ENCODE measurements at regions not wholly inside any gene's neighbourhood (a gene's known extent, or its start where the extent isn't known, plus 50 kb on each side); places are given as distances from the start of the nearest gene placed in this dataset.
A peak's percentile ranks its signal among the peaks of the same experiment; 100 is the strongest.

DNA sequence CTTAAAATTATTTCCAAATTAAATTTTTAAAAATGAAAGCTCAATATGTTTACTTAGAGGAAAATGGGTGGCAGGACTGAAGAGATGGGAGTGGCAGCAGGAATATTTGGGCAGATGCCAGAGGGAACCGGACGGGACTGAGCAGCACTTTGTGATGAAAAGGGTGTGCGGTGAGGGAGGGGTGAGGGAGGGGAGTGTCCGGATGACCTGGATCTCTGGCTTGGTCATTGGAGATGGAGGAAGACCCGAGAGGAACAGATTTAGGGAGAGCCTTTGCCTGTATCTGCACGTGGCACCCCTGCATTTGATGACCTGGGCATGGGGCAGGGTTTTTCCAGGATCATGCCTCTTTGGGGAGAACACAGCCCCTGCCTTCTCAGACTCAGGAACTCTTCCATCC is 201.1 kb upstream of the MVB12B start:
- no peak for DNase-seq (ENCODE audit: low spot score)

DNA sequence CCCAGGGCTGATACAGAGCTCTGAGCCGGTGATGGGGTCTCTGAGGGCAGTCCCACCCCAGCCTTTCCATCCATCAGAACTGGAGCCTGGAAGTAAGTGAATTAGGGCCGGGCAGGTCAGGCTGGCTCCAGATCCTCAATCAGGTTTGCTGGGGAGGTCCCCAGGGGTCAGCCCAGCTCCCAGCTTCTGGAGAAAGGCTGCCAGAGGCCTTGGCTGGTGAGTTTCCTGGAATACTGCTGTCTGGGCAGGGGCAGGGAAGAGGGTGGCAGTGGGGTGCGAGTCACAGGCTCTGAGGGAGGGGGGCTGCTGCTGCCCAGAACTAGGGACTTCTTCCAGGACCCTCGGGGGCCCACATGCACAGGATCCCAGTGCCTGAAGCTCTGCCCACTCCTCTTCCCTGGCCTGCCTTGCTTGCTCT is 200.6 kb upstream of the MVB12B start:
- peak; percentile 6 for DNase-seq (ENCODE audit: low spot score)

GRCh38 chr9:126126807-126127206 is 199.8 kb upstream of the MVB12B start:
- DNase-seq (ENCODE audit: low spot score): peak; percentile 7

DNA sequence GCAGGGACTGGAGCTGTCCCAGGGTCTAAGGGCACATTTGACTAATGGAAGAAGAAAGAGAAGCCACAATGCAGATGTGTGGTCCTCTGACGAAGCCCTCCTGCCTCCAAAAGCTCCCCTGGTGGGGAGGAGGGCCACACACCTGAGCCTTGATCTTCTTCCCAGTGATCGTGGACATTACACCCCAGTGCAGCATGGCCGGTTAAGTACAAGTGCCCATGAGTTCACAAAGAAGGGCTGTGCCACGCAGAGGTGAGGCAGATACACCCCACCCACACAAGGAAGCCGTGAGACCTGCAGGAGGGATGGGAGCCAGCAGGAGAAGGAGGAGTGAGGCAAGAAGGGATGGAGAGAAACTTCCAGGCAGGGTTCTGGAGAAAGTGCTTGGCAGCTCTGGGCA is 199.0 kb upstream of the MVB12B start:
- peak; percentile 7 for DNase-seq (ENCODE audit: low spot score)

- peak; percentile 6 for DNase-seq (ENCODE audit: low spot score)
These were observed 198.0 kb upstream of the MVB12B start for GRCh38 chr9:126128494-126129142.

- DNase-seq (ENCODE audit: low spot score): peak; percentile 6
These were observed 195.3 kb upstream of the MVB12B start for GRCh38 chr9:126131066-126132010.

- no peak for DNase-seq (ENCODE audit: low spot score)
These were observed 193.9 kb upstream of the MVB12B start for GRCh38 chr9:126132746-126133145.

- no peak for DNase-seq (ENCODE audit: low spot score)
These were observed 182.4 kb upstream of the MVB12B start for GRCh38 chr9:126144196-126144595.

GRCh38 chr9:126144603-126145456 is 181.8 kb upstream of the MVB12B start:
- no peak for DNase-seq (ENCODE audit: low spot score)

DNA sequence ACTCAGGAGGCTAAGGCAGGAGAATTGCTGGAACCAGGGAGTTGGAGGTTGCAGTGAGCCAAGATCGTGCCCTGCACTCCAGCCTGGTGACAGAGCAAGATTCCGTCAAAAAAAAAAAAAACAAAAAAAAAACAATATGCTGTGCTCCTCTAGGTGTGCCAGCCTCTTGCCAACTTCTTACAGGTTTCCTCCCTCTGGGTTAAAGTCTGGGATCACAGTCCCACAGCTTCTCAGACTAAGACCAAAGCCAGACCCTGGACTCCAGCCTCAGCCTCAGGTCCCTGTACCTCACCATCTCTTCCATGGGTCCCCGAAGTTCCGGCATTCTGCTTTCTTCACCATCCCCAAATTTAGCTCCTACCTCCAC is 180.8 kb upstream of the MVB12B start:
- DNase-seq (ENCODE audit: low spot score): no peak

- DNase-seq (ENCODE audit: low spot score): peak; percentile 9
These were observed 180.1 kb upstream of the MVB12B start for GRCh38 chr9:126146254-126147145.

GRCh38 chr9:126147186-126147935 is 179.3 kb upstream of the MVB12B start:
- DNase-seq (ENCODE audit: low spot score): peak; percentile 3

- peak; percentile 6 for DNase-seq (ENCODE audit: low spot score)
These were observed 178.4 kb upstream of the MVB12B start for GRCh38 chr9:126147936-126148870.

DNA sequence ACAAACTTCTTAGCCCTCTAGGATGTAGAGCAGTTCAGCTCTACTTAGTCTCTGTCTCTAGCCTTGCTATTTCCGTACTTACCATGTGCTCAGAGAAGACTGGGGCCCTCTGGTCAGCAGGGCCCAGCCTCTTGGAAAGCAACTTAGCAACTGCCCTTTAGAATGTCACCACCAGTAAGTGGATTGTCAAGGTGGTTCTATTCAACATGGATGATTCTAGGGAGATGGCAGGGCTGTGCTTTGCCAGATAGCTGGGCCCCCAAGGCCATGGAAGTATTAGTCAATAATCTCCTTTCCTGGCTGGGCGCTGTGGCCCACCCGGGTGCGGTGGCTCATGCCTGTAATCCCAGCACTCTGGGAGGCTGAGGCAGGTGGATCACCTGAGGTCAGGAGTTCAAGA is 177.6 kb upstream of the MVB12B start:
- DNase-seq (ENCODE audit: low spot score): peak; percentile 3

DNA sequence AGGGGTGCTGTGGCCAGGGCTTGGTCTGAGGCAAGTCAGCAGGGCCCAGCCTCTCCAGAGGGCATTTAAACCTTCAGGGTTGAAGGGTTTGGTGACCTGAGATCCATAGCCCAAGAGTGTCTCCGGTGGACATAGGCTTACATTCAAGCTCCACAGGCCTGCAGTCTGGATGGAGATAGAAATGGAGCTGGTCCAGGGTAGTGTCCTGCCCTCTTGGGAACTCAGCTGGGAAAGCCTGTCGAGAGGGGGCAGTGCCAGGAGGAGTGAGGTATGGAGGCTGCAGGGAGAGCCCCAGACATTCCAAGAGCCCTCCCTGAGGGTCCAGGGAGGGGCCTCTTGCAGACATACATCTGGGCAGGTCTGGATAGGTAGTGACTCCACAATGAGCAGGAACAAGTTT is 177.0 kb upstream of the MVB12B start:
- DNase-seq (ENCODE audit: low spot score): peak; percentile 3

- DNase-seq (ENCODE audit: low spot score): no peak
These were observed 176.1 kb upstream of the MVB12B start for GRCh38 chr9:126150411-126151030.

- DNase-seq (ENCODE audit: low spot score): no peak
These were observed 175.5 kb upstream of the MVB12B start for GRCh38 chr9:126151031-126151685.

GRCh38 chr9:126151686-126152134 is 174.9 kb upstream of the MVB12B start:
- no peak for DNase-seq (ENCODE audit: low spot score)
